ENCODE measurements at regions not wholly inside any gene's neighbourhood (a gene's known extent, or its start where the extent isn't known, plus 50 kb on each side); places are given as distances from the start of the nearest gene placed in this dataset.

GRCh38 chr1:13911697-13912619 is 212.0 kb downstream of the PRDM2 start:
- H3K9me3 ChIP-seq (replicated peaks; ENCODE audit: control insufficient read depth, insufficient read depth, low read length), result no peaks in the 10 kb centered on the region
- DNase-seq (ENCODE audit: low read depth, low spot score), result no peak
- no peak overlapping the region for H2AFZ ChIP-seq (ENCODE audit: low read depth, low read length)
- H3K9ac ChIP-seq (replicated peaks; ENCODE audit: extremely low read depth, insufficient read depth, low read length), result no peak overlapping the region
- POLR2A ChIA-PET, result no interaction called here
- no peaks in the 10 kb centered on the region for H3K9me1 ChIP-seq (replicated peaks; ENCODE audit: control insufficient read depth, extremely low read depth, insufficient read depth, low read length)
- H3K36me3 ChIP-seq (ENCODE audit: control insufficient read depth in 2 of 2, extremely low read depth in 1 of 2, insufficient read depth in 2 of 2, low read length in 2 of 2), result no peaks in the 10 kb centered on the region
- TF ChIP-seq EZH2 (IDR thresholded peaks at IDR 0.05; ENCODE audit: borderline replicate concordance, low read depth, low read length, severe bottlenecking) (no peak), MAX (IDR thresholded peaks at IDR 0.05; ENCODE audit: insufficient read depth, insufficient read length) (no peak), GATA2 (IDR thresholded peaks at IDR 0.05; ENCODE audit: insufficient read depth, insufficient read length, low read depth, low read length) (no peak), POLR2AphosphoS5 (IDR thresholded peaks at IDR 0.05; ENCODE audit: insufficient read depth, low read depth, low read length) (no peak), FOS (IDR thresholded peaks at IDR 0.05; ENCODE audit: borderline replicate concordance, insufficient read depth, low read length) (no peak), JUN (IDR thresholded peaks at IDR 0.05; ENCODE audit: borderline replicate concordance, insufficient read depth, insufficient read length, low read depth) (no peak), CTCF (IDR thresholded peaks at IDR 0.05; ENCODE audit: extremely low read depth in 1 of 2, insufficient read depth in 1 of 2, low read depth in 1 of 2, low read length in 2 of 2) (no peak)
- H3K4me2 ChIP-seq (ENCODE audit: insufficient read depth, low read length), result no peak overlapping the region
- H3K79me2 ChIP-seq (ENCODE audit: control insufficient read depth, insufficient read depth, low read length), result no peaks in the 10 kb centered on the region
- no peak overlapping the region for H3K4me3 ChIP-seq (replicated peaks in 1 of 3; ENCODE audit: insufficient read depth in 1 of 3, low read depth in 1 of 3, low read length in 3 of 3)
- CTCF ChIA-PET, result no interaction called here
- dilution Hi-C loops (cut with MboI; ENCODE audit: extremely low pct_ligation_motif_present, low sequenced_read_pairs), result no loop called here
- no peaks in the 10 kb centered on the region for H3K4me1 ChIP-seq (ENCODE audit: control insufficient read depth, extremely low read depth, insufficient read depth, low read length)
- no TSS peak for BruUV-seq (replicated peaks)
- H3K27ac ChIP-seq (ENCODE audit: insufficient read depth, low read depth, low read length), result no peak overlapping the region
- no peak for FAIRE-seq
- no peaks in the 10 kb centered on the region for H4K20me1 ChIP-seq (replicated peaks; ENCODE audit: control insufficient read depth, extremely low read depth, insufficient read depth, low read length)
- intact Hi-C loops (cut with micrococcal nuclease), result no loop called here
- H3K27me3 ChIP-seq (ENCODE audit: control insufficient read depth in 2 of 2, insufficient read depth in 2 of 2, low read length in 2 of 2), result no peaks in the 10 kb centered on the region
